Chondrocyte (in vitro differentiated cells): ENCODE measurements at regions not wholly inside any gene's neighbourhood (a gene's known extent, or its start where the extent isn't known, plus 50 kb on each side); places are given as distances from the start of the nearest gene placed in this dataset.
A peak's percentile ranks its signal among the peaks of the same experiment; 100 is the strongest.
"Not testable (repeated sequence)": the region's sequence is repeated elsewhere in the genome, so short reads cannot be mapped to it uniquely, and the experiment has no call there.

Source experiments
- DNase-seq: peaks from one replicate; pipeline ENCODE4 v3.0.0; 2021; ENCODE audit warnings: mixed read lengths, low spot score
- H3K27ac Mint-ChIP-seq: one replicate; pipeline ENCODE4 v1.8.0; 2021; ENCODE audit warnings: mild to moderate bottlenecking, moderate library complexity, mixed read lengths; ENCODE audit not compliant: unreplicated experiment
- H3K27me3 Mint-ChIP-seq: 2 replicates; pipeline ENCODE4 v1.8.0; 2021; ENCODE audit warnings: low read depth, mixed read lengths
- H3K36me3 Mint-ChIP-seq: 2 replicates; pipeline ENCODE4 v1.8.0; 2021; ENCODE audit warnings: low read depth, mixed read lengths
- H3K4me1 Mint-ChIP-seq: 2 replicates; pipeline ENCODE4 v1.8.0; 2021; ENCODE audit warnings: low read depth, mild to moderate bottlenecking, mixed read lengths
- H3K4me3 Mint-ChIP-seq: one replicate; pipeline ENCODE4 v1.8.0; 2021; ENCODE audit warnings: mild to moderate bottlenecking, moderate library complexity, mixed read lengths; ENCODE audit not compliant: unreplicated experiment
- H3K9me3 Mint-ChIP-seq: 2 replicates; pipeline ENCODE4 v1.8.0; 2021; ENCODE audit warnings: low read depth, mixed read lengths
- CTCF ChIP-seq: fragments of 200-600 bp; sonication (generic); IDR thresholded peaks from 2 replicates; pipeline ENCODE4 v1.5.0; 2021; ENCODE audit warnings: antibody characterized with exemption, mild to moderate bottlenecking, moderate library complexity

- peaks cover 10% of the 10 kb centered on the region for H3K27me3 Mint-ChIP-seq
- no peak for TF ChIP-seq CTCF
These were observed 132.1 kb downstream of the KCNJ12 start for GRCh38 chr17:21508211-21508610.

GRCh38 chr17:21509356-21509755 is 133.2 kb downstream of the KCNJ12 start:
- H3K27ac Mint-ChIP-seq, DNase-seq, H3K36me3 Mint-ChIP-seq, H3K9me3 Mint-ChIP-seq, H3K4me3 Mint-ChIP-seq: not testable (repeated sequence)
- Mint-ChIP-seq H3K4me1 (peaks cover 15% of the 10 kb centered on the region), H3K27me3 (peaks cover 12% of the 10 kb centered on the region)

More at GRCh38 chr17:21508211-21508610, 132.1 kb downstream of the KCNJ12 start:
- H3K4me1 Mint-ChIP-seq: peaks cover 15% of the 10 kb centered on the region
- no peak overlapping the region for H3K27ac Mint-ChIP-seq
- no peak overlapping the region for H3K4me3 Mint-ChIP-seq
- no peaks in the 10 kb centered on the region for H3K36me3 Mint-ChIP-seq
- no peaks in the 10 kb centered on the region for H3K9me3 Mint-ChIP-seq
- no peak for DNase-seq

DNA sequence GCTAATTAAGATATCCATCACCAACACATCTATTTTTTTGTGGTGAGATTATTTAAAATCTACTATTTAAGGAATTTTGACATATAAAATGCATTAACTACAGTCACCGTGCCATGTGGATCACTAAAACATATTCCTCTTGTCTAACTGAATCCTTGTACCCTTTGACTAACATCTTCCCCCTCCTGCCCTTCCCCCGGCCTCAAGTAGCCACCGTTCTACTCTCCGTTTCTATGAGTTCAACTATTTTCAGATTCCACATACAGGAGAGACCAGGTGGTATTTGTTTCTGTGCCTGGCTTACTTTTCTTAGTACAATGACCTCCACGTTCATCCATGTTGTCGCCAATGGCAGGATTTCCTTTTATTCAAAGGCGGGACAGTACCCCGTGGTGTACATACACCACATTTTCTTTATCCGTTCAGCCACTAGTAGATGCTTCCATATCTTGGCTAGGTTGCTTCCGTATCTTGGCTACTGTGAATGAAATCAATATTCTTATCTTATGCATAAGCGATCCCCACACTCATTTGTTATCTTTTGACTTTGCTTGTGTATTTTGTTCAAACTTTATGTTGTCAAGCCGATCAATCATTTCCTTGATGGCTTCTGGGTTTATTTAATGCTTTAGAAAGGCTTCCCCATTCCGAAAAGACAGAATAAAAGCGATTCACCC is 134.7 kb downstream of the KCNJ12 start:
- H3K4me3 Mint-ChIP-seq: peak overlapping the region; percentile 79
- no peak for TF ChIP-seq CTCF
- peak overlapping the region; percentile 84 for H3K27ac Mint-ChIP-seq
- no peaks in the 10 kb centered on the region for H3K9me3 Mint-ChIP-seq
- H3K36me3 Mint-ChIP-seq: no peaks in the 10 kb centered on the region
- H3K27me3 Mint-ChIP-seq: peaks cover 10% of the 10 kb centered on the region
- no peak for DNase-seq
- peaks cover 15% of the 10 kb centered on the region for H3K4me1 Mint-ChIP-seq

GRCh38 chr17:21511363-21512195 is 135.4 kb downstream of the KCNJ12 start:
- TF ChIP-seq CTCF: peak; percentile 95
- H3K27ac Mint-ChIP-seq: peak overlapping the region; percentile 84
- no peaks in the 10 kb centered on the region for H3K9me3 Mint-ChIP-seq
- peaks cover 15% of the 10 kb centered on the region for H3K4me1 Mint-ChIP-seq
- H3K4me3 Mint-ChIP-seq: peak overlapping the region; percentile 79
- no peaks in the 10 kb centered on the region for H3K36me3 Mint-ChIP-seq
- peaks cover 10% of the 10 kb centered on the region for H3K27me3 Mint-ChIP-seq
- DNase-seq: no peak

GRCh38 chr17:21512307-21513011 is 136.3 kb downstream of the KCNJ12 start:
- DNase-seq: no peak
- Mint-ChIP-seq H3K4me3 (peak overlapping the region; percentile 59), H3K27ac (no peak overlapping the region), H3K36me3 (no peaks in the 10 kb centered on the region), H3K4me1 (peaks cover 15% of the 10 kb centered on the region), H3K9me3 (no peaks in the 10 kb centered on the region), H3K27me3 (peaks cover 14% of the 10 kb centered on the region)
- TF ChIP-seq CTCF: no peak
